Epithelial cell of proximal tubule (primary cell): ENCODE measurements at regions not wholly inside any gene's neighbourhood (a gene's known extent, or its start where the extent isn't known, plus 50 kb on each side); places are given as distances from the start of the nearest gene placed in this dataset.

Experiments used
- DNase-seq: peaks from one replicate; pipeline ENCODE4 v3.0.0-alpha.2; 2011; ENCODE audit warnings: low read depth
- H3K4me3 ChIP-seq: 2 replicates; pipeline ENCODE4 v1.5.1; 2011; ENCODE audit warnings: low read depth, mild to moderate bottlenecking, low read length
- TF ChIP-seq, protein P1 (sequence below): conservative IDR thresholded peaks from 2 replicates; pipeline ENCODE4 v1.5.1; 2012; ENCODE audit warnings: low read depth, mild to moderate bottlenecking, low read length

DNA sequence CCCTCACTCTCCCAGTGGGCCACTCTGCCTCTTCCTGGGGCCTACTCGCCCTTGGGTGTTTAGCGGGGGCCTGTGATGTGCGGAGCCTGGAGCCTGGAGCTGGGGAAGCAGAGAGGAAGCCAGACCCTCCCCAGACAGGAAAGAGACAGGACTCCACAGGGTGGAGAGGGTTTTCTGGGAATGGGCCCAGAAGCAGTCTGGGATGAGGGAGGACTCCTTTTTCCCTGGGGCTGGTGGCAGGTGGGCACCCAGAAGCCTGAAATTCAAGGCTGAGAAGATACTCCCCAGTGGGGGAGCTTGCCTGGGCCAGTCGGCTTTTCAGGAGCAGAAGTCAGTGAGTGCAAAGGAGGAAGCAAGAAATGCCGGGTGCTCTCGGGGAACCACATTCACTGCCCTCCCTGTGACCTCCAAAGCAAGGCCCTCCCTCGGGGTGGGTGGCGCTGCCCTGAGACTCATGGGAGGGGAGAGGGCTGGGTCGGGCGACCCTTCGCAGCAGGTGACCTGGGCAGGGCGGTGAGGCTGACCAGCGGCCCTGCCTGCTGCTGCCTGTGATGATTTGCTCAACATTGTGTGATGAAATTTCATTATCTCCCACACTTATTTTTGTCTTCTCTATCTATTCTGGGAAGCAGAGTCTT lies 1377.4 kb downstream of the BRD1 start:
- DNase-seq = no peak
- H3K4me3 ChIP-seq = no peak overlapping the region
- TF ChIP-seq, protein P1, sequence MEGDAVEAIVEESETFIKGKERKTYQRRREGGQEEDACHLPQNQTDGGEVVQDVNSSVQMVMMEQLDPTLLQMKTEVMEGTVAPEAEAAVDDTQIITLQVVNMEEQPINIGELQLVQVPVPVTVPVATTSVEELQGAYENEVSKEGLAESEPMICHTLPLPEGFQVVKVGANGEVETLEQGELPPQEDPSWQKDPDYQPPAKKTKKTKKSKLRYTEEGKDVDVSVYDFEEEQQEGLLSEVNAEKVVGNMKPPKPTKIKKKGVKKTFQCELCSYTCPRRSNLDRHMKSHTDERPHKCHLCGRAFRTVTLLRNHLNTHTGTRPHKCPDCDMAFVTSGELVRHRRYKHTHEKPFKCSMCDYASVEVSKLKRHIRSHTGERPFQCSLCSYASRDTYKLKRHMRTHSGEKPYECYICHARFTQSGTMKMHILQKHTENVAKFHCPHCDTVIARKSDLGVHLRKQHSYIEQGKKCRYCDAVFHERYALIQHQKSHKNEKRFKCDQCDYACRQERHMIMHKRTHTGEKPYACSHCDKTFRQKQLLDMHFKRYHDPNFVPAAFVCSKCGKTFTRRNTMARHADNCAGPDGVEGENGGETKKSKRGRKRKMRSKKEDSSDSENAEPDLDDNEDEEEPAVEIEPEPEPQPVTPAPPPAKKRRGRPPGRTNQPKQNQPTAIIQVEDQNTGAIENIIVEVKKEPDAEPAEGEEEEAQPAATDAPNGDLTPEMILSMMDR = no peak

DNA sequence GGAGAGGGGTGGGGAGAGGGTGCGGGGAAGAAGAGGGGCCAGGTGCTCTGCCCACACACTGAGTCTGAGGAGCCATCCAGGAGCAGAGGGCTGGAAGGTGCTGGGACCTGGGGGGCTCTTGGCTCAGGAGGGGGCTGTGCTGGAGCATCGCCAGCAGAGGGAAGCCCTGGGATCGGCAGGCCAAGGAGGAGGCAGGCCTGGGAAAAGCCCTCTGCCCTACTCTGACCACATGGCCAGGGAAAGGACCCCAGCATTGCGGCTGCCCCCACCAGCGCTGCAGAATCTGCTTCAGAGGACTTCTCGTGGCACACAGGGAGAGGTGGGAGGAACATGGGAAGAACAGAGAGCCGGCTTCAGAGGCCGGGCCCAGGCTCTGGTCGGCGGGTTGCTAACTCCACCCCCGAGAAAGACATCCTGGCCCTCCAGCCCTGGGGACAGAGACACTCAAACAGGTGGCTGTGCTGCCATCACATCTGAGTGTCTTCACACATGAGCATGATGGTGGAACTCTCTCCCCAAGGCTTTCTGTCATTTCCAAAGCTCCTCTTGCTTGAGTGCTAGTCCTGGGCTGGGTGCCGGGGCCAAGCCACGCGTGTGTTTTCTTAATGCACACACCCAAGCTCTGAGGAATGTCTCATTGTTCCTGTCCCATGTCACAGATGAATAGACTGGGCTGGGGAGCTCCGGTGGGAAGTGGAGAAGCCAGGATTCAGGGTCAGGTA lies 1378.0 kb downstream of the BRD1 start:
- TF ChIP-seq, protein P1 = no peak
- no peak overlapping the region for H3K4me3 ChIP-seq
- no peak for DNase-seq

DNA sequence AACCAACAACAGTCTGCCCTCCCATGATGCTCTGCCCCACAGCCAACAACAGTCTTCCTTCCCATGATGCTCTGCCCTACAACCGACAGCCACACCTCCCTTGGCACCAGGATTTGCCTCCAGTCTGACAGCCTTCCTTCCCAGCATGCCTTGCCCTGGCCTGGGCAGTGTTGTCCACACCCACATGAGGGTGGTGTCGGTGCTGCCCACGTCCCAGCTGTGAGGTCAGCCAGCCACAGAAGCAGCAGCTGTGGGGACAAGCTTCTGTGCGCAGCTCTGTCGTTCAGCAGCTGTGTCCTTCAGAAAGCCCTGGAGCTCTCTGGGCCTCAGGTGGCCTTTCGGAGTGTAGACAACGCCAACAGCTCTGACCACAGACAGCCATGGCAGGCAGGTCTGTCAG lies 1378.9 kb downstream of the BRD1 start:
- no peak for DNase-seq
- no peak overlapping the region for H3K4me3 ChIP-seq
- TF ChIP-seq, protein P1 = no peak

DNA sequence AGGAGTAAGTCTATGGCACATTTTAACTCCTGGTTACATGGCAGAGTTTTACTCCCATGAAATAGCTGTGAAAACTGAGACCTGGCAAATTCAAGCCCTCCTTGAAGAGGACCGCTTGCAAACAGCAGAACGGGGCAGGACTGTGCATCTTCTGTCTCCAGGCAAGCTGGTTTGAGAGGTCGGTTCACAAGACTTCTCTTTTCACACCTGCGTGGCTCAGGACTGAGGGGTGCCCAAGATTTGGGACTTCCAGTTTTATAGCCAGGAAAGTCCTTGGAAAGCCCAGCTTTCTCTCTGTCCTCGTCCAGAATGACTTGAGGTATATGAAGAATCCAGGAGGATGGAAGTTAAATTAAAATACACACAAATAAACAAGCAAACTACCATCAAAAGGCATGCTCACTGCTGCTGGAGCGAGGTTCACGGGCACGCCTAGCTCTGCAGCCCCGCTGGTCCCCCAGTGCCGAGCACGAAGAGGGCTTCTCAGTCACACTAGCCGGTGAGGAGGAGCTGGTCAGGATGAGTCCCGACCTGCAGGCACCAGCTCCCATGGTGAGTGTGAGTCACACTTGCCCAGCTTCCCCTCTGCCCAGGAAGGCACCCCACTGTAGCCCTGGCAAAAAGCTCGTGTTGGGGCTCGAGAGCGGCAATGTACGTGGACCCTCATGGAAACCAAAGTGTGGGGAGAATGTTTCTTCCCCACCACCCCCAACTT lies 1382.4 kb downstream of the BRD1 start:
- no peak overlapping the region for H3K4me3 ChIP-seq
- DNase-seq = no peak
- TF ChIP-seq, protein P1 = no peak

DNA sequence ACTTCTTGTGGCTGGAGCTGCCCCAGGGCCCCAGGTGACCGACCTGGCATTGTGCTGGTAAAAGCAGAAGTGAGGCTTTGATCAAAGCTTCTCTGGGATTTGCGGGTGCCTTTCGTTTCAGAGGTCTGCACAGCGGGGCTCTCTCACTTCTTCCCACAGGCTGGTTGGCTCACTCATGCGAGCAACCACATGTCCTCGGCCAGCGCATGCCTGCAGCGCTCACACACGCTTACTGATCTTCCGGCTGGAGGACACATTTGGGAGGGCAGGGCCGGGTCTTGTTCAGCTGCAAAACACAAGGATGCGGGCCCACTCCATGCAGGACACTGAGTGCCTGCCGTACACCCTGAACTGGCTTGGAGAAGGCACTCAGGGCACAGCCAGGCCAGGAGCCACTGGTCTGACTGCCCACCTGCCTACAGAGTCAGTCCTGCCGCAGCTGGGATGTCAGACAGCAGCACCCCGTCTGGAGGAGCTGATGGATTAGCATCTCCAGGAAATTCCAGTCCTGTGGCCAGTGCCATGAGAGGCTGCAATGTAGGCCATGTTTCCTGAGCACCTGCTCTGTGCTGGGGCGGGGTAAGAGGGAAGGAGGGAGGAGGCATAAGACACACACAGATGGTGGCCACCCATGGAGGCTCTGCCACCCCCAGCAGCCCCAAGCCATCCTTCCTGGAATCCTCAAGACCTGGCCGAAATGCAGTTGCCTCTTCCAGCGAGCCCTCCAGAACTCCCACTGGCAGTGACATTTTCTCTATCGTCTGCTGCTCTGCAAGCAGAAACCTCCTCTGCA lies 1383.2 kb downstream of the BRD1 start:
- TF ChIP-seq, protein P1 = no peak
- no peak for DNase-seq
- no peak overlapping the region for H3K4me3 ChIP-seq

DNA sequence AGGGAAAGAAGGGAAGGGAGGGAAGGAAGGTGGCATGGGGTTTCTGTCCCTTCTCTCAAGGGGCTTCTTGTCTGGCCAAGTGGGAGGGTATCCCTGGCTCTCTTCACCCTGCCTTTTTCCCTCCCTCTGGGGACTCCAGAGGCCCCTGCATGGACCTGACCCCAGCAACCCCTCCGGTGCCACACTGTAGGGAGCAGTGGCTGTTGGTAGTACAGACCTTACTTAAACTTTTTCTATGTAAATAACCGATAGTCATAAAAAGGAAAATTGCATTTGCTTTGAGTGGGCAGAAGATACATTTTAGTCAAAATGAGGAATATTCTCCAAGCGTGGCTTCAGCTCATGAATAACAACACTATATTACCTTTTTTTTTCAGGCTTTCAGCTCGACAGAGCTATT lies 1384.0 kb downstream of the BRD1 start:
- no peak for DNase-seq
- no peak overlapping the region for H3K4me3 ChIP-seq
- TF ChIP-seq, protein P1 = no peak
